GM23248 (cell line): ENCODE measurements at regions not wholly inside any gene's neighbourhood (a gene's known extent, or its start where the extent isn't known, plus 50 kb on each side); places are given as distances from the start of the nearest gene placed in this dataset.

ENCODE experiments used
- DNase-seq: peaks from one replicate; pipeline ENCODE4 v3.0.0-alpha.2; 2015
- H2AFZ ChIP-seq: fragments of 200-600 bp; sonication (generic); 2 replicates; pipeline ENCODE4 v1.6.1; 2016; ENCODE audit warnings: antibody characterized with exemption
- H3F3A ChIP-seq: fragments of 200-600 bp; sonication (generic); 2 replicates; pipeline ENCODE4 v1.6.1; 2016; ENCODE audit warnings: mild to moderate bottlenecking, antibody characterized with exemption, mixed run types; ENCODE audit not compliant: insufficient read depth
- H3K27ac ChIP-seq: fragments of 200-600 bp; sonication (generic); 2 replicates; pipeline ENCODE4 v1.5.1; 2016; ENCODE audit warnings: mild to moderate bottlenecking
- H3K27me3 ChIP-seq: fragments of 200-600 bp; sonication (generic); replicated peaks from 2 replicates; pipeline ENCODE4 v1.6.1; 2016; ENCODE audit warnings: mild to moderate bottlenecking; ENCODE audit not compliant: insufficient read depth
- H3K36me3 ChIP-seq: fragments of 200-600 bp; sonication (generic); 2 replicates; pipeline ENCODE4 v1.6.1; 2016; ENCODE audit warnings: low read depth, mild to moderate bottlenecking
- H3K4me1 ChIP-seq: fragments of 200-600 bp; sonication (generic); 2 replicates; pipeline ENCODE4 v1.6.1; 2016; ENCODE audit warnings: mild to moderate bottlenecking; ENCODE audit not compliant: insufficient read depth
- H3K4me2 ChIP-seq: fragments of 200-600 bp; sonication (generic); one replicate; pipeline ENCODE4 v1.6.1; 2016; ENCODE audit warnings: mild to moderate bottlenecking; ENCODE audit not compliant: unreplicated experiment
- H3K4me3 ChIP-seq: fragments of 200-600 bp; sonication (generic); 2 replicates; pipeline ENCODE4 v1.5.1; 2016; ENCODE audit warnings: mild to moderate bottlenecking
- H3K79me2 ChIP-seq: fragments of 200-600 bp; sonication (generic); 2 replicates; pipeline ENCODE4 v1.6.1; 2016; ENCODE audit warnings: mild to moderate bottlenecking; ENCODE audit not compliant: insufficient read depth
- H3K9ac ChIP-seq: fragments of 200-600 bp; sonication (generic); 2 replicates; pipeline ENCODE4 v1.6.1; 2016; ENCODE audit warnings: mild to moderate bottlenecking
- H3K9me2 ChIP-seq: fragments of 200-600 bp; sonication (generic); 2 replicates; pipeline ENCODE4 v1.6.1; 2016; ENCODE audit warnings: mixed run types, mild to moderate bottlenecking, moderate library complexity; ENCODE audit not compliant: insufficient read depth
- H3K9me3 ChIP-seq: fragments of 200-600 bp; sonication (generic); one replicate; pipeline ENCODE4 v1.6.1; 2017; ENCODE audit warnings: low read depth
- H4K20me1 ChIP-seq: fragments of 200-600 bp; sonication (generic); 2 replicates; pipeline ENCODE4 v1.6.0; 2016; ENCODE audit not compliant: insufficient read depth
- EZH2 ChIP-seq: fragments of 200-600 bp; sonication (generic); IDR thresholded peaks from 2 replicates; pipeline ENCODE4 v1.6.1; 2018; ENCODE audit warnings: antibody characterized with exemption, mild to moderate bottlenecking; ENCODE audit not compliant: insufficient read depth, poor library complexity, severe bottlenecking
- EZH2phosphoT487 ChIP-seq: fragments of 200-600 bp; sonication (generic); IDR thresholded peaks from 2 replicates; pipeline ENCODE4 v1.6.1; 2018; ENCODE audit warnings: antibody characterized with exemption, moderate library complexity, mild to moderate bottlenecking, low read depth; ENCODE audit not compliant: insufficient read depth
- WGBS, 2 experiments: methylation state at CpG; one replicate each; pipeline ENCODE4 v1.1.6; 2015 to 2017; ENCODE audit warnings: low lambda C conversion rate in 2 of 2, low coverage in 1 of 2; ENCODE audit errors: missing lambda C conversion rate in 2 of 2; 5-methylcytosine and 5-hydroxymethylcytosine counted together
- in situ Hi-C: fragments of 300-500 bp; cut with MboI; formaldehyde crosslinking; loops from 2 replicates; pipeline ENCODE4 v1.15.0; 2020

GRCh38 chr15:100723315-100723801 is 121.0 kb downstream of the ASB7 start:
- whole genome bisulfite sequencing, 2 experiments = 96 to 97% methylated on average over 6 of the region's 6 CpGs
- in situ Hi-C loops = no loop called here
- H3K36me3 ChIP-seq = no peaks in the 10 kb centered on the region
- peak overlapping the region; percentile 100; the same call in 1 of the 2 replicates for H3K27ac ChIP-seq
- TF ChIP-seq EZH2phosphoT487 (no peak), EZH2 (no peak)
- H3K27me3 ChIP-seq = no peaks in the 10 kb centered on the region
- peak overlapping the region; percentile 76; the same call in 1 of the 2 replicates for H3K9ac ChIP-seq
- DNase-seq = no peak
- no peak overlapping the region for H3K4me3 ChIP-seq
- no peak overlapping the region for H2AFZ ChIP-seq
- no peaks in the 10 kb centered on the region for H3K79me2 ChIP-seq
- peaks cover 47% of the 10 kb centered on the region for H3K4me1 ChIP-seq
- H4K20me1 ChIP-seq = no peaks in the 10 kb centered on the region
- no peaks in the 10 kb centered on the region for H3K9me2 ChIP-seq
- H3K9me3 ChIP-seq = no peaks in the 10 kb centered on the region
- peaks cover 28% of the 10 kb centered on the region for H3F3A ChIP-seq
- peak overlapping the region; percentile 20 for H3K4me2 ChIP-seq

- H3K4me3 ChIP-seq = no peak overlapping the region
- peak overlapping the region; percentile 33 for H3K4me2 ChIP-seq
- peak overlapping the region; percentile 5; the same call in 1 of the 2 replicates for H3K27ac ChIP-seq
- H4K20me1 ChIP-seq = no peaks in the 10 kb centered on the region
- peak; percentile 82 for DNase-seq
- H3K9me3 ChIP-seq = no peaks in the 10 kb centered on the region
- H3K36me3 ChIP-seq = no peaks in the 10 kb centered on the region
- H3K9ac ChIP-seq = no peak overlapping the region
- H3K4me1 ChIP-seq = peaks cover 45% of the 10 kb centered on the region
- in situ Hi-C loops = no loop called here
- H3K9me2 ChIP-seq = no peaks in the 10 kb centered on the region
- WGBS, 2 experiments = 52 to 60% methylated on average over 10 of the region's 10 CpGs
- no peaks in the 10 kb centered on the region for H3K79me2 ChIP-seq
- H3K27me3 ChIP-seq = no peaks in the 10 kb centered on the region
- TF ChIP-seq EZH2 = no peak
- TF ChIP-seq EZH2phosphoT487 = no peak
- peak overlapping the region; percentile 21; the same call in 1 of the 2 replicates for H2AFZ ChIP-seq
- peaks cover 28% of the 10 kb centered on the region for H3F3A ChIP-seq
Measured at GRCh38 chr15:100725121-100726069, 123.0 kb downstream of the ASB7 start.

- Histone ChIP-seq H4K20me1 (no peaks in the 10 kb centered on the region), H3K4me1 (peaks cover 40% of the 10 kb centered on the region), H3F3A (peaks cover 25% of the 10 kb centered on the region), H3K9me2 (no peaks in the 10 kb centered on the region), H3K79me2 (no peaks in the 10 kb centered on the region), H3K36me3 (no peaks in the 10 kb centered on the region), H3K4me3 (no peak overlapping the region), H3K9ac (no peak overlapping the region), H3K27ac (no peak overlapping the region), H3K27me3 (no peaks in the 10 kb centered on the region), H3K4me2 (no peak overlapping the region), H2AFZ (no peak overlapping the region), H3K9me3 (no peaks in the 10 kb centered on the region)
- 91 to 98% methylated on average over 7 of the region's 7 CpGs for WGBS, 2 experiments
- no peak for DNase-seq
- in situ Hi-C loops = no loop called here
- TF ChIP-seq EZH2 (no peak), EZH2phosphoT487 (no peak)
Measured at GRCh38 chr15:100726070-100726420, 123.7 kb downstream of the ASB7 start.

GRCh38 chr15:100726421-100727190 is 124.2 kb downstream of the ASB7 start:
- peaks cover 39% of the 10 kb centered on the region for H3K4me1 ChIP-seq
- H3K4me3 ChIP-seq = no peak overlapping the region
- in situ Hi-C loops = no loop called here
- peaks cover 23% of the 10 kb centered on the region for H3F3A ChIP-seq
- no peak overlapping the region for H3K4me2 ChIP-seq
- 95 to 96% methylated on average over 15 of the region's 15 CpGs for WGBS, 2 experiments
- no peak overlapping the region for H3K27ac ChIP-seq
- no peaks in the 10 kb centered on the region for H4K20me1 ChIP-seq
- H3K79me2 ChIP-seq = no peaks in the 10 kb centered on the region
- peak; percentile 44 for DNase-seq
- H3K9me2 ChIP-seq = no peaks in the 10 kb centered on the region
- H3K9ac ChIP-seq = no peak overlapping the region
- TF ChIP-seq EZH2phosphoT487 (no peak), EZH2 (no peak)
- H2AFZ ChIP-seq = no peak overlapping the region
- no peaks in the 10 kb centered on the region for H3K9me3 ChIP-seq
- H3K27me3 ChIP-seq = no peaks in the 10 kb centered on the region
- no peaks in the 10 kb centered on the region for H3K36me3 ChIP-seq
